Astrocyte (in vitro differentiated cells and primary cell): ENCODE measurements at regions not wholly inside any gene's neighbourhood (a gene's known extent, or its start where the extent isn't known, plus 50 kb on each side); places are given as distances from the start of the nearest gene placed in this dataset.

Experiments
- DNase-seq: peaks from one replicate; pipeline ENCODE4 v3.0.0-alpha.2; 2010; ENCODE audit warnings: low read depth
- FAIRE-seq: peaks from 2 replicates; lab custom pipeline; 2011; peaks lifted over from hg19 to GRCh38; lab: Jason Lieb, UNC
- H2AFZ ChIP-seq: 2 replicates; pipeline ENCODE4 v1.6.0; 2012; ENCODE audit warnings: low read depth, low read length, inconsistent platforms
- H3K27ac ChIP-seq: 2 replicates; pipeline ENCODE4 v1.5.1; 2011; ENCODE audit warnings: low read depth, low read length, inconsistent platforms
- H3K27me3 ChIP-seq: 2 replicates; pipeline ENCODE4 v1.6.0; 2011; ENCODE audit warnings: low read length, inconsistent platforms; ENCODE audit not compliant: insufficient read depth
- H3K36me3 ChIP-seq: 2 replicates; pipeline ENCODE4 v1.5.1; 2011; ENCODE audit warnings: low read length, inconsistent platforms; ENCODE audit not compliant: insufficient read depth
- H3K4me1 ChIP-seq: 2 replicates; pipeline ENCODE4 v1.5.1; 2011; ENCODE audit warnings: low read length, inconsistent platforms; ENCODE audit not compliant: insufficient read depth
- H3K4me2 ChIP-seq: 2 replicates; pipeline ENCODE4 v1.6.0; 2012; ENCODE audit warnings: low read length, inconsistent platforms
- H3K4me3 ChIP-seq: 2 replicates; pipeline ENCODE4 v1.5.1; 2011; ENCODE audit warnings: low read depth, mild to moderate bottlenecking, low read length, inconsistent platforms; ENCODE audit not compliant: insufficient read depth
- H3K79me2 ChIP-seq: 2 replicates; pipeline ENCODE4 v1.6.0; 2012; ENCODE audit warnings: mild to moderate bottlenecking, low read length, inconsistent platforms; ENCODE audit not compliant: insufficient read depth
- H3K9ac ChIP-seq: 2 replicates; pipeline ENCODE4 v1.6.0; 2012; ENCODE audit warnings: mild to moderate bottlenecking, low read length, inconsistent platforms
- H3K9me3 ChIP-seq: 2 replicates; pipeline ENCODE4 v1.5.1; 2012; ENCODE audit warnings: low read depth, mild to moderate bottlenecking, low read length, inconsistent platforms; ENCODE audit not compliant: insufficient read depth
- H4K20me1 ChIP-seq: 2 replicates; pipeline ENCODE4 v1.6.0; 2012; ENCODE audit warnings: low read length, inconsistent platforms; ENCODE audit not compliant: insufficient read depth
- H3K27ac Mint-ChIP-seq: one replicate; pipeline ENCODE4 v1.8.0; 2021; ENCODE audit warnings: mild to moderate bottlenecking, mixed read lengths; ENCODE audit not compliant: unreplicated experiment
- H3K27me3 Mint-ChIP-seq: one replicate; pipeline ENCODE4 v1.8.0; 2021; ENCODE audit warnings: low read depth, mixed read lengths; ENCODE audit not compliant: unreplicated experiment
- H3K36me3 Mint-ChIP-seq: one replicate; pipeline ENCODE4 v1.8.0; 2021; ENCODE audit warnings: low read depth, mixed read lengths; ENCODE audit not compliant: unreplicated experiment
- H3K4me1 Mint-ChIP-seq: one replicate; pipeline ENCODE4 v1.8.0; 2021; ENCODE audit warnings: low read depth, mixed read lengths; ENCODE audit not compliant: unreplicated experiment
- H3K4me3 Mint-ChIP-seq: one replicate; pipeline ENCODE4 v1.8.0; 2021; ENCODE audit warnings: mild to moderate bottlenecking, moderate library complexity, mixed read lengths; ENCODE audit not compliant: unreplicated experiment
- H3K9me3 Mint-ChIP-seq: one replicate; pipeline ENCODE4 v1.8.0; 2021; ENCODE audit warnings: mild to moderate bottlenecking, mixed read lengths; ENCODE audit not compliant: unreplicated experiment
- CTCF ChIP-seq: IDR thresholded peaks from 2 replicates; pipeline ENCODE4 v1.5.1; 2011; ENCODE audit warnings: low read depth, mild to moderate bottlenecking, inconsistent platforms, low read length, moderate library complexity; ENCODE audit not compliant: insufficient read depth
- EZH2 ChIP-seq: IDR thresholded peaks from 2 replicates; pipeline ENCODE4 v1.6.1; 2012; ENCODE audit warnings: mild to moderate bottlenecking, low read length, inconsistent platforms; ENCODE audit not compliant: insufficient read depth

GRCh38 chr4:46554760-46555465 is 165.0 kb upstream of the GABRA2 start:
- H3K4me3 Mint-ChIP-seq, result no peak overlapping the region
- H3K36me3 Mint-ChIP-seq, result no peaks in the 10 kb centered on the region
- FAIRE-seq, result no peak

GRCh38 chr4:46550471-46550870 is 160.5 kb upstream of the GABRA2 start:
- Histone ChIP-seq H4K20me1 (no peaks in the 10 kb centered on the region), H3K4me1 (no peaks in the 10 kb centered on the region), H3K79me2 (no peaks in the 10 kb centered on the region), H3K9ac (no peak overlapping the region), H3K9me3 (no peaks in the 10 kb centered on the region), H3K4me3 (no peak overlapping the region), H3K4me2 (no peak overlapping the region), H2AFZ (no peak overlapping the region), H3K36me3 (no peaks in the 10 kb centered on the region), H3K27ac (no peak overlapping the region), H3K27me3 (no peaks in the 10 kb centered on the region)
- DNase-seq (no peak), FAIRE-seq (no peak)
- no peaks in the 10 kb centered on the region for H3K4me1 Mint-ChIP-seq
- H3K9me3 Mint-ChIP-seq, result no peaks in the 10 kb centered on the region
- H3K27me3 Mint-ChIP-seq, result no peaks in the 10 kb centered on the region
- H3K36me3 Mint-ChIP-seq, result no peaks in the 10 kb centered on the region
- no peak overlapping the region for H3K4me3 Mint-ChIP-seq
- H3K27ac Mint-ChIP-seq, result no peak overlapping the region
- TF ChIP-seq CTCF (no peak), EZH2 (no peak)

More at GRCh38 chr4:46554760-46555465, 165.0 kb upstream of the GABRA2 start:
- peaks cover 3% of the 10 kb centered on the region for H3K9me3 Mint-ChIP-seq
- Histone ChIP-seq H3K4me1 (no peaks in the 10 kb centered on the region), H3K4me2 (no peak overlapping the region), H3K36me3 (no peaks in the 10 kb centered on the region), H3K4me3 (no peak overlapping the region), H3K27ac (no peak overlapping the region), H4K20me1 (no peaks in the 10 kb centered on the region), H2AFZ (no peak overlapping the region), H3K79me2 (no peaks in the 10 kb centered on the region), H3K9ac (no peak overlapping the region), H3K27me3 (no peaks in the 10 kb centered on the region), H3K9me3 (no peaks in the 10 kb centered on the region)
- H3K27me3 Mint-ChIP-seq, result no peaks in the 10 kb centered on the region
- no peak overlapping the region for H3K27ac Mint-ChIP-seq
- no peaks in the 10 kb centered on the region for H3K4me1 Mint-ChIP-seq
- TF ChIP-seq EZH2 (no peak), CTCF (no peak)
- DNase-seq, result no peak

GRCh38 chr4:46549125-46549524 is 159.2 kb upstream of the GABRA2 start:
- Mint-ChIP-seq H3K4me3 (no peak overlapping the region), H3K4me1 (no peaks in the 10 kb centered on the region), H3K36me3 (no peaks in the 10 kb centered on the region), H3K9me3 (no peaks in the 10 kb centered on the region), H3K27me3 (no peaks in the 10 kb centered on the region), H3K27ac (no peak overlapping the region)
- no peaks in the 10 kb centered on the region for H3K9me3 ChIP-seq
- H3K36me3 ChIP-seq, result no peaks in the 10 kb centered on the region
- no peak overlapping the region for H3K4me3 ChIP-seq
- H3K79me2 ChIP-seq, result no peaks in the 10 kb centered on the region
- H4K20me1 ChIP-seq, result no peaks in the 10 kb centered on the region
- no peak overlapping the region for H3K27ac ChIP-seq
- no peak overlapping the region for H3K4me2 ChIP-seq
- DNase-seq (no peak), FAIRE-seq (no peak)
- no peak overlapping the region for H3K9ac ChIP-seq
- no peaks in the 10 kb centered on the region for H3K27me3 ChIP-seq
- H2AFZ ChIP-seq, result no peak overlapping the region
- no peaks in the 10 kb centered on the region for H3K4me1 ChIP-seq
- TF ChIP-seq CTCF (no peak), EZH2 (no peak)
